HG03139 (cell line): ENCODE measurements at regions not wholly inside any gene's neighbourhood (a gene's known extent, or its start where the extent isn't known, plus 50 kb on each side); places are given as distances from the start of the nearest gene placed in this dataset.

Experiments
- ATAC-seq: cut with Tn5 transposase; IDR thresholded peaks from one replicate; pipeline ENCODE4 v1.9.1; 2021; ENCODE audit not compliant: unreplicated experiment

DNA sequence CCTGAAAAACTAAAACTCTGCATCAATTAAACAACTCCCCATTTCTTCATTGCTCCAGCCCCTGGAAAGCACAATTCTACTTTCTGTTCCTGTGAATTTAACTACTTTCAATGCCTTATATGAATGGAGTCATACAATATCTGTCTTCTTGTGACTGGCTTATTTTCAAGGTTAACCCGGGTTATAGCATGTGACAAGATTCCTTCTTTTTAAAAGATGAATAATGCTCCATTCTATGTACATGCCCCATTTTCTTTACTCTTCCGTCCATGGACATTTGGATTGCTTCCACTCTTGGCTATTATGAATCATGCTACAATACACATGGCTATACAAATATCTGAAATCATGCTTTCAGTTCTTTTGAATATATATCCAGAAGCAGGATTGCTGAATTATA lies 334.9 kb upstream of the ID4 start:
- ATAC-seq: no peak

GRCh38 chr6:19515939-19516338 lies 321.2 kb upstream of the ID4 start:
- no peak for ATAC-seq

DNA sequence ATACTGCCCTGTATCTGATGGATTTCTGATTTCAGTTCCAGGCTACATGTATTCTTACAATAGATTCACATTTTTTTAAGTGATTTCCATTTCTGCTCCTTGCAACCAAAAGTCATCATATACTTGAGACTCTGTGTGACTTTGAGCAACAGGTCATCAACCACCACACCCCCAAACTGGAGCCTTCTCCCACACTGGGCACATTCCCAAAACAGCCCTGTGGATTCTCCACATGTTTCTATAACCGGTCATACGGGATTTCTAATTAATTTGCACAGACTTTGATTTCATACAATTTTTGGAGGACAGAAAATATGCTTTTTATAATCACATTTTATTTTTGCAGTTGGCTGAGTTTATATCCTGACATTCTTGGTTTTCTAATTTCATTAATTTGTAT lies 317.2 kb upstream of the ID4 start:
- ATAC-seq: no peak

GRCh38 chr6:19524366-19525186 lies 312.6 kb upstream of the ID4 start:
- ATAC-seq: no peak

DNA sequence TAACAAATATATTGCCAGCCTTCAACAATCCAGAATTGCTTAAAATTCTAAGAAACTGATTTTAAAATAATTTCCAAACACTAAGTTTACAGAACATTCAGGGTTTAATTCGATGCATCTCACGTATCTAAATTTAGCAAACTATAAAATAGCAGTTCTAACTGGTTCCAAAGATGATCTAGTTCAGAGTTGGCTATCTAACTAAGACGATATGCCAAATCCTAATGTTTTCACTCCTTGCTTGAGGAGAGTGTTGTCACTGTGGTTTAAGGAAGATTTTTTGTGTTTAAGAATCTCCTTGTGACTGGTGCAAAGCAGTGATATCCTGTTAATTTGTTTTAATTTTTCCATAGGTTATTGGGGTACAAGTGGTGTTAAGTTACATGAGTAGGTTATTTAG lies 311.5 kb upstream of the ID4 start:
- ATAC-seq: no peak

DNA sequence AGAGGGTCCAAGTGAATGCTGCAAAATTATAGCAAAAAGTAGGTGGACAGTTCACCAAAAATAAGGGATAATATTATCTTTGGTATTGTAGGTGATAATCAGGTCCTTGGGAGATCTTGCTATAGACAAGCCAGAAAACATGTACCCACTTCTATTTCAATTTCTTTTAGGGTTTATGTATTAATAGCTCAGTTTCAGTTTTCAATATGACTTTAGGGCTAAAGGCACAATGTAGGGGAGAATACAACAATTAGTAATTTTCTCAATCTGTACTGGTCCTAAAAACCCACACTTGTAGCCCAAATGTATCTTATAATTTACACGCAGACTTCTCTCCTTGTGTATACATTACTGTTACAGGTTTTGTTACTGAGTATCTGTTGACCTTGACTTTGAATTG lies 307.0 kb upstream of the ID4 start:
- no peak for ATAC-seq

GRCh38 chr6:19535351-19535750 lies 301.8 kb upstream of the ID4 start:
- ATAC-seq: no peak

DNA sequence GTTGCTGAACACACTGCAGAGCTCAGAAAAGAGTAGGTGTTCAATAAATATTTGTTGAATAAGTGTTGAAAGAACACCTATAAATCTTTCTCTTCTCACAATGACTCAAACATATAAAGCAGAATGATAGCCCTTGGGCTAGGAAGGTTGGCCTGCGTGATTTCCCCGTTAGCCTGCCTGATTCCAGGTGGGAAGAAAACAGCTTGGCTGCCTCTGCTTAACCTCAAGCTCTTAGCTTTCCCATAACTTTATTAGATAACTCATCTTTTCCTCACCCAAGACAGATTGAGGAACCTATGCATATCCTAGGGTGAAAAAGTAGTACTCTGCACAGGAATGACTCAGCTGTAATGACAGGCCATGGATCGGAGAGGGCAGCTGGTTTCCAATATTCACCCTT lies 300.3 kb upstream of the ID4 start:
- no peak for ATAC-seq

DNA sequence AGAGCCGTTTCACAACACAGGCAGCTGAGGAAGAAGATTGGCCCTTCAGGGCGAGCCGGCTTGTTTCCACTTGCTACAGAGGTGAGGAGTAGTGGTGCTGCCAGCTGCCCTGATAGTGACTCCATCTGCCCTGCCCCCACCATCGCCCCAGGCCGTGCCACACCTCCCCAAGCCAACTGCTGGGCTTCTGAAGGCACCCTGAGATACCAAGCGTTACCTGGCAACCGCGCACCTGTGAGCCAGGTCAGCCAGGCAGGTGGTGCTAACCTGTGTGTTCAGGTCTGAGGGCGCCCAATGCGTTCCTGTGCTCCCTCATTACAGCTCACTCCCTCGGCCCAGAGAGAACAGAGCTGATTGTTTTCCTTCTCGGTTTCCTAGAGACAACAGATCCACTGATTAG lies 299.1 kb upstream of the ID4 start:
- ATAC-seq: no peak

DNA sequence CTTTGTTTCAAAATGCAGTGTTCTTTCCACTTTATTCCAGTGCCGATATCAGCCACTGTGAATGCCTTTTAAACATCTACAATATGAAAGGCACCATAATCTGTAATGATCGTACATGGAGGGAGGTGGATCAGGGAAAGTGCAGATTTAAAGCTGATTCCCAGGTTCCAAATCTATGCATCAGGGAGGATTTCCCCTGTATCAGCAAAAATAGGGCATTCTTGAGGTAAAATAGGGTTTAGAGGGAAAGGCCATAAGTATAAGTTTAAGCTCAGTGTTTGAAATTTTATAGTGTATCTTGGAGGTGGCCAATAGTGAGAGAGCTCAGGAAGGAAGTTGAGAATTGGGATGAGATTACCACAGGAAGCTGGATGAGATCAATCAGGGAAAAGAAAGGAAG lies 289.7 kb upstream of the ID4 start:
- ATAC-seq: no peak

DNA sequence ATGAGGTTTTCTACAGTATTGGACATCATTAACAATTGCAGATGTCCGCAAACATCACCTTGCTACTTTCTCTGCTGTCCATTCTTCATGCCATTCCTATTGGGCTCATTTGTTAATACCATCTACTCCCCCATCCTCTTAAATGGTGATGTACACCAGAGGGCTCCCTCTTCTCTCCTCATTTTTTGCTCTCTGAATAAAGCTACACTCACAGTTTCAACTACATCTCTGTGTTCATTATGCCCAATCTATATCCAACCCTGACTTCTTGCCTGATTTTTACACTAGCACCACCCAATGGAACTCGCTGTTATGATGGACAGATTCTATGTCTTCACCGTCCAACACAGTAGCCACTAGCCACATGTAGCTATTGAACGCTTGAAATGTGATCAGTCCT lies 288.1 kb upstream of the ID4 start:
- no peak for ATAC-seq

GRCh38 chr6:19550380-19550779 lies 286.8 kb upstream of the ID4 start:
- no peak for ATAC-seq

DNA sequence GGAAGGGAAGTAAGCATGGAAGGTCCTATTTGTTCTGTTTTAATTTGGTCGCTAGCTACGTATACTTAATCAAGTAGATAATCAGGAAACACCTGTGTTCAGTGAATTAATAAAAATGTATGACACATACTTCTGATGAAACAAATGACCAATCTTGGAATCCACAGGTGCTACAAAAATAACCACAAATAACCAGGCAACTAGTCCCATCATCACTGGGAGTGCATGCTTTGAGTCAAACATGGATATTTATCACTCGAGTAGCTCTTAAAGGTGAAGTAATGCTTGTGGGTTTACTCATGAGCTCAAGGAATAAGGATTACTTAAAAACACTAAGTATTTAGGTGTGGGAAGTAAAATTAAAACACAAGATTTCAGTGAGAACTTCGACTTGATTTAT lies 285.6 kb upstream of the ID4 start:
- ATAC-seq: no peak

DNA sequence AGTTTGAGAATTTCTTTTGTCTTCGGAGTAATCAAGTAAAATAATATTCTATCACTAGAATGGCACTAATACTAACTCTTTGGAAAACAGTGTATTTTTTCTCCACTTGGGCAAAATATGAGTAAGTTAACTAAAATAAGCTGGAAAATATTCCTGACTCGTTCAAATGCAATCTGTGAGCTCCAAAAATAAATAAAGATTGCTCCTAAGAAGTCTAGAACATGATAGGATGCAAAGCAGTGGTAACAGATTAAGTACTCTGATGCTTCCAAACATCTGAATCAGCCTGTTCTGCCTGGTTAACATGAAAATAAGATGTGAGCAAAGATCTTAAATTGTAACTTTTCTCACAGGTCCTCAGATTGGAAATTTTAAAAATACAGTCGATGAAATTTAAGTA lies 285.1 kb upstream of the ID4 start:
- no peak for ATAC-seq

DNA sequence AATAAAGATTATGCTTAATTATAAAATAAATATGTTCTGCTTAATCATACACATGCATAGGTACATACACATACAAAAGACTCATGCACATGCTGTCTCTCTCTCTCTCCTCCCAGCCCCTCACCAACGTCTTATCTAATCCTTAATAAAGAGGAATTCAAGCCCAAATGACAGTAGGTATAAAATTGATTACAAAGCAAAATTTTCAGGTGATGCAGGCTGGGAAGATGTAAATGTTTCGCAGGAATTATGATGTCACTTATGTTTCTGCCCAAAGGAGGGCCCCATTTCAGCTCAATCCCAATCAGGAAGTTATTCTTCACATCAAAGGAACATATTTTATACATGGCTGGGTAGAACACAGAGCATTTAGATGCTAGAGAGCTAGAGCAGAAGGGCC lies 284.6 kb upstream of the ID4 start:
- no peak for ATAC-seq

DNA sequence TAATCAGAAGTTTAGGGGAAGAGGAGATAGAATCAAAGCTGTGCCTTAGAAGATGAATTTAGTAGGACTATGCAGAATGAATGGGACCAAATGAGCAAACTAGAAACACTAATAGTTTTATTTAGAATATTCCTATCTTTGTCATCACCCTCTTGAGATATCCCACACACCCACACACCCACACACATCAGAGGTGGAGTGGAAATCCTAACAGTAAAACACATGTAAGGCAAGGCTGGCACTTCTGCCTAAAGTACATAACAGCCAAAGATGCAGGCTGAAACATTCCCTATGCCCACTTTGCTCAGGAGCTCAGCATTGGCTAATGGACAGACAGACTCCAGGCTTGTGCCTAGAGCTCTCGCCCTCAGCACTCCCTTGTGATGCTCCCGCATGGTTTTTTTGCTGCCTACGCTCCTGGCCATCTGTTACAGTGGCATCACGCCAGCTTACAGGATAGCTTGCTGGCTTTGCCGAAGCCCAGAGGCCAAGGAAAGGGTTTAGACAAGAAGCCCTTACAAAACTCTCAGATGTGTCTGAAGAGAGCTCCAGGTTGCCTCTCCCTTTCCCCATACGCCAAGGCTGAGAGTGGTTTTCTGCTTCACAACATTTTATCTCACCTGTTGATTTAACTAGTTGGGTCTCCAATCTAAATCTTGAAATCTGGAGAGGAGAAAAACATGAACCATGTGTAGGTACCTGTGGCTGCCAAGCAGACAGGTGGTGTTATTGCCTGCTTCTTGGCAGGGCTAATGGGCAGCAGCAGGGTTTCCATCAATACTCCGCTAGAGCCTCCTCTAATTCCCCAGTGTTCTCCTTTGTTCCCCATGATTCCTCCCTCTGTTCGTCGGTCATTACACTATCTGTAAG lies 282.6 kb upstream of the ID4 start:
- ATAC-seq: no peak

GRCh38 chr6:19557191-19557590 lies 280.0 kb upstream of the ID4 start:
- no peak for ATAC-seq

- no peak for ATAC-seq
These were observed 279.0 kb upstream of the ID4 start for GRCh38 chr6:19558201-19558600.

GRCh38 chr6:19558934-19559333 lies 278.2 kb upstream of the ID4 start:
- ATAC-seq: no peak

DNA sequence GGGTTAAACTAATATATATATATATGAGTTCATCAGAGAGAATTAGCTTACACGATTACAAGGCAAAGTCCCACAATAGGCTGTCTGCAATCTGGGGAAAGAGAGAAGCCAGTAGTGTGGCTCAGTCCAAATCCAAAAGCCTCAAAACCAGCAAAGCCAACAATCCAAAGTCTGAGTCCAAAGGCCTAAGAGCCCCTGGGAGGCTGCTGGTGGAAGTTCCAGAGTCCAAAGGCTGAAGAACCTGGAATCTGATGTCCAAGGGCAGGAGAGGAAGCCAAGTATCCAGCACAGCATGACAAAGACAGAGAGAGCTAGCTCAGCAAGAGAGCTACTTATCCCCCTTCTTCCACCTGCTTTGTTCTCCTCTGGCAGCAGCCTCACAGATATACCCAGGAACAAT lies 274.7 kb upstream of the ID4 start:
- ATAC-seq: no peak

GRCh38 chr6:19569563-19569962 lies 267.6 kb upstream of the ID4 start:
- no peak for ATAC-seq

DNA sequence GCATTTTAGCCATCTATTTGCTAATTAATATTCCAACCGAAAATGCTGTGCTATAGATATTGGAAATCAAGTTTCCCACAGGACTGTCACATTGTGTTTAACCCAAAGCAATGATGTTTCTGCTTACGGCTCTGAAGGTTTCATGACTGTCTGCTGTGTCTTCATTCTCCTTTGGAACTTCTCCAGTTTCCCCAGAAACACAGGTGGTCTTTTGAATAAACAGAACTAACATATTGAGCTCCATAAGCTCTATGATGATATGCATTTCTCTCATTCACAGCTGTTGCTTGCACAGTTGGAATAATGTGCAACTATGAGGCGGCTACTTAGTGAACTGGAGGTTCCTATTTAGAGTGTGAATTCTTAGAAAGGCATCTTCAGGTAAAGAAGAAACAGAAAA lies 266.0 kb upstream of the ID4 start:
- no peak for ATAC-seq
